ENCODE measurements at regions not wholly inside any gene's neighbourhood (a gene's known extent, or its start where the extent isn't known, plus 50 kb on each side); places are given as distances from the start of the nearest gene placed in this dataset.

DNA sequence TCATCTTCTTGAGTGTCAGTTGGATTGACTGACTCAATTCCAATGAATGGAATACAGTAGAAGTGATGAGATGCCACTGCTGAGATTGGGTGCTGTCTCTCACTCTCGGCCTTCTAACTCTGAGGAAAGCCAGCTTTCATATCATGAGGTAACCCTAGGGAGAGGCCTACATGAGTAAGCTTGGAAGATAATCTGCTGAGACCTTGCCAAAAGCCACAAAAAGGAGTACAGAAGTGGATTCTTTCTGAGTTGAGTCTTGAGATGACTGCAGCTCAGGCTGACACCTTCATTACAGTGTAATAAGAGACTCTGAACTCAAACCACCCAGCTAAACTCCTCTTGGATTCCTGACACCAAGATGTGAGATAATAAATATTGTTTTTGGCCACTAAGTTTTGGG, 537.4 kb upstream of the MAGEB18 start:
- Histone ChIP-seq H3K9me3 (replicated peaks; ENCODE audit: control insufficient read depth, insufficient read depth, low read depth, low read length) (no peaks in the 10 kb centered on the region), H3K9me1 (ENCODE audit: control insufficient read depth, insufficient read depth, low read length) (no peaks in the 10 kb centered on the region), H3K27ac (ENCODE audit: extremely low read depth, low read depth, low read length) (no peak overlapping the region), H3K4me3 (no peak overlapping the region), H3K79me2 (ENCODE audit: control insufficient read depth, insufficient read depth, low read length) (no peaks in the 10 kb centered on the region), H3K9ac (ENCODE audit: insufficient read depth in 1 of 2, low read depth in 2 of 2, low read length in 2 of 2) (no peak overlapping the region), H3K27me3 (ENCODE audit: control insufficient read depth in 2 of 2, insufficient read depth in 2 of 2, low read length in 2 of 2) (no peaks in the 10 kb centered on the region), H4K20me1 (replicated peaks; ENCODE audit: control insufficient read depth, insufficient read depth, low read length) (no peaks in the 10 kb centered on the region), H3K4me1 (replicated peaks in 1 of 2; ENCODE audit: control insufficient read depth in 2 of 2, insufficient read depth in 2 of 2, low read length in 2 of 2) (no peaks in the 10 kb centered on the region), H2AFZ (ENCODE audit: low read depth, low read length) (no peak overlapping the region), H3K4me2 (ENCODE audit: insufficient read depth, low read length) (no peak overlapping the region), H3K36me3 (ENCODE audit: control insufficient read depth, insufficient read depth, low read length) (no peaks in the 10 kb centered on the region)
- CTCF ChIA-PET (ENCODE audit: low intra/inter-chr PET ratio), result no interaction called here
- WGBS (ENCODE audit: insufficient coverage, low coverage, missing lambda C conversion rate), result 0% methylated on average over 1 of the region's 1 CpG
- no TSS peak for BruUV-seq (replicated peaks)
- DNase-seq (ENCODE audit: extremely low read depth in 1 of 4, low spot score in 3 of 4), result no peak
- POLR2A ChIA-PET, result no interaction called here
- intact Hi-C loops (cut with micrococcal nuclease) (no loop called here), in situ Hi-C loops (cut with MboI) (no loop called here)
- no peak for ATAC-seq
- no peak for FAIRE-seq
- TF ChIP-seq SMARCC2 (IDR thresholded peaks at IDR 0.05; ENCODE audit: low read depth), result no peak
- TF ChIP-seq NCOA4 (IDR thresholded peaks at IDR 0.05; ENCODE audit: partially characterized antibody), result no peak
- TF ChIP-seq, protein P1, sequence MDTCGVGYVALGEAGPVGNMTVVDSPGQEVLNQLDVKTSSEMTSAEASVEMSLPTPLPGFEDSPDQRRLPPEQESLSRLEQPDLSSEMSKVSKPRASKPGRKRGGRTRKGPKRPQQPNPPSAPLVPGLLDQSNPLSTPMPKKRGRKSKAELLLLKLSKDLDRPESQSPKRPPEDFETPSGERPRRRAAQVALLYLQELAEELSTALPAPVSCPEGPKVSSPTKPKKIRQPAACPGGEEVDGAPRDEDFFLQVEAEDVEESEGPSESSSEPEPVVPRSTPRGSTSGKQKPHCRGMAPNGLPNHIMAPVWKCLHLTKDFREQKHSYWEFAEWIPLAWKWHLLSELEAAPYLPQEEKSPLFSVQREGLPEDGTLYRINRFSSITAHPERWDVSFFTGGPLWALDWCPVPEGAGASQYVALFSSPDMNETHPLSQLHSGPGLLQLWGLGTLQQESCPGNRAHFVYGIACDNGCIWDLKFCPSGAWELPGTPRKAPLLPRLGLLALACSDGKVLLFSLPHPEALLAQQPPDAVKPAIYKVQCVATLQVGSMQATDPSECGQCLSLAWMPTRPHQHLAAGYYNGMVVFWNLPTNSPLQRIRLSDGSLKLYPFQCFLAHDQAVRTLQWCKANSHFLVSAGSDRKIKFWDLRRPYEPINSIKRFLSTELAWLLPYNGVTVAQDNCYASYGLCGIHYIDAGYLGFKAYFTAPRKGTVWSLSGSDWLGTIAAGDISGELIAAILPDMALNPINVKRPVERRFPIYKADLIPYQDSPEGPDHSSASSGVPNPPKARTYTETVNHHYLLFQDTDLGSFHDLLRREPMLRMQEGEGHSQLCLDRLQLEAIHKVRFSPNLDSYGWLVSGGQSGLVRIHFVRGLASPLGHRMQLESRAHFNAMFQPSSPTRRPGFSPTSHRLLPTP (IDR thresholded peaks at IDR 0.05; ENCODE audit: borderline replicate concordance, extremely low read depth, insufficient read length), result no peak
- TF ChIP-seq, protein P2, sequence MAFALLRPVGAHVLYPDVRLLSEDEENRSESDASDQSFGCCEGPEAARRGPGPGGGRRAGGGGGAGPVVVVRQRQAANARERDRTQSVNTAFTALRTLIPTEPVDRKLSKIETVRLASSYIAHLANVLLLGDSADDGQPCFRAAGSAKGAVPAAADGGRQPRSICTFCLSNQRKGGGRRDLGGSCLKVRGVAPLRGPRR (CRISPR knock-in tag; IDR thresholded peaks at IDR 0.05), result no peak
- no peak for TF ChIP-seq ETV6 (IDR thresholded peaks at IDR 0.05; ENCODE audit: borderline replicate concordance in 1 of 2, low read depth in 2 of 2, low read length in 1 of 2)
- TF ChIP-seq ETV6 (CRISPR knock-in tag; IDR thresholded peaks at IDR 0.05; ENCODE audit: borderline replicate concordance), result no peak
- TF ChIP-seq, protein P3, sequence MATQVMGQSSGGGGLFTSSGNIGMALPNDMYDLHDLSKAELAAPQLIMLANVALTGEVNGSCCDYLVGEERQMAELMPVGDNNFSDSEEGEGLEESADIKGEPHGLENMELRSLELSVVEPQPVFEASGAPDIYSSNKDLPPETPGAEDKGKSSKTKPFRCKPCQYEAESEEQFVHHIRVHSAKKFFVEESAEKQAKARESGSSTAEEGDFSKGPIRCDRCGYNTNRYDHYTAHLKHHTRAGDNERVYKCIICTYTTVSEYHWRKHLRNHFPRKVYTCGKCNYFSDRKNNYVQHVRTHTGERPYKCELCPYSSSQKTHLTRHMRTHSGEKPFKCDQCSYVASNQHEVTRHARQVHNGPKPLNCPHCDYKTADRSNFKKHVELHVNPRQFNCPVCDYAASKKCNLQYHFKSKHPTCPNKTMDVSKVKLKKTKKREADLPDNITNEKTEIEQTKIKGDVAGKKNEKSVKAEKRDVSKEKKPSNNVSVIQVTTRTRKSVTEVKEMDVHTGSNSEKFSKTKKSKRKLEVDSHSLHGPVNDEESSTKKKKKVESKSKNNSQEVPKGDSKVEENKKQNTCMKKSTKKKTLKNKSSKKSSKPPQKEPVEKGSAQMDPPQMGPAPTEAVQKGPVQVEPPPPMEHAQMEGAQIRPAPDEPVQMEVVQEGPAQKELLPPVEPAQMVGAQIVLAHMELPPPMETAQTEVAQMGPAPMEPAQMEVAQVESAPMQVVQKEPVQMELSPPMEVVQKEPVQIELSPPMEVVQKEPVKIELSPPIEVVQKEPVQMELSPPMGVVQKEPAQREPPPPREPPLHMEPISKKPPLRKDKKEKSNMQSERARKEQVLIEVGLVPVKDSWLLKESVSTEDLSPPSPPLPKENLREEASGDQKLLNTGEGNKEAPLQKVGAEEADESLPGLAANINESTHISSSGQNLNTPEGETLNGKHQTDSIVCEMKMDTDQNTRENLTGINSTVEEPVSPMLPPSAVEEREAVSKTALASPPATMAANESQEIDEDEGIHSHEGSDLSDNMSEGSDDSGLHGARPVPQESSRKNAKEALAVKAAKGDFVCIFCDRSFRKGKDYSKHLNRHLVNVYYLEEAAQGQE (IDR thresholded peaks at IDR 0.05; ENCODE audit: borderline replicate concordance), result no peak
- TF ChIP-seq, protein P3 (CRISPR knock-in tag; IDR thresholded peaks at IDR 0.05; ENCODE audit: low read depth), result no peak
- TF ChIP-seq, protein P4, sequence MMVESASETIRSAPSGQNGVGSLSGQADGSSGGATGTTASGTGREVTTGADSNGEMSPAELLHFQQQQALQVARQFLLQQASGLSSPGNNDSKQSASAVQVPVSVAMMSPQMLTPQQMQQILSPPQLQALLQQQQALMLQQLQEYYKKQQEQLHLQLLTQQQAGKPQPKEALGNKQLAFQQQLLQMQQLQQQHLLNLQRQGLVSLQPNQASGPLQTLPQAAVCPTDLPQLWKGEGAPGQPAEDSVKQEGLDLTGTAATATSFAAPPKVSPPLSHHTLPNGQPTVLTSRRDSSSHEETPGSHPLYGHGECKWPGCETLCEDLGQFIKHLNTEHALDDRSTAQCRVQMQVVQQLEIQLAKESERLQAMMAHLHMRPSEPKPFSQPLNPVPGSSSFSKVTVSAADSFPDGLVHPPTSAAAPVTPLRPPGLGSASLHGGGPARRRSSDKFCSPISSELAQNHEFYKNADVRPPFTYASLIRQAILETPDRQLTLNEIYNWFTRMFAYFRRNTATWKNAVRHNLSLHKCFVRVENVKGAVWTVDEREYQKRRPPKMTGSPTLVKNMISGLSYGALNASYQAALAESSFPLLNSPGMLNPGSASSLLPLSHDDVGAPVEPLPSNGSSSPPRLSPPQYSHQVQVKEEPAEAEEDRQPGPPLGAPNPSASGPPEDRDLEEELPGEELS (CRISPR knock-in tag; IDR thresholded peaks at IDR 0.05; ENCODE audit: borderline replicate concordance), result no peak

All from K562 (cell line).